ENCODE measurements at regions not wholly inside any gene's neighbourhood (a gene's known extent, or its start where the extent isn't known, plus 50 kb on each side); places are given as distances from the start of the nearest gene placed in this dataset.

DNA sequence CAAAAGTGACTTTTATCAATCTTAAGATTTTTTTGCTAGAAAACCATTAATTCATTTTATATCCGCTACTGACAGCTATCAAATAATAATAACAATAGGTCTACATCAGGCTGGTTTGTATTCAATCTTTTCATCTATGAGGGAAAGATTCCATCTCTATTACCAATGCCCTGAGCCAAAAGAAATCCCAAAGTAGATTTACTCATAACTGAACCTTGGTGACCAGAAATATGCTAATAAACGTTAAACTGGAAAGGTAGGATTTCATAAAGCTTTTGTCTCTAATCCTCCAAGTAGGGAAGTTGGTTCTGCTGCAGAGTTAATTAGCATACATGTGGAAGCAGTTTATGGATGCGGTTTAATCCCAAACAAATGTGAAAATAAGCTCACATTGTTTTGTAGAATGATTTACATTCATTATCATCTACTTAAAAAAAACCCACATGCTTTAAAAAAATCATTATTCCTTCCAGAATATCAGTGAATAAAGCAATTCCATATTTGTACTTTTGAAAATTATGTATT is 715.5 kb downstream of the CETN3 start:
- intact Hi-C loops (cut with DNase I): no loop called here
- WGBS, 2 donors: 69 to 76% methylated on average over 3 of the region's 3 CpGs
- ATAC-seq (no peak), DNase-seq (no peak)
- Histone ChIP-seq H3K9me3 (no peaks in the 10 kb centered on the region), H3K4me3 (no peak overlapping the region), H3K27me3 (no peaks in the 10 kb centered on the region), H3K27ac (no peak overlapping the region), H3K36me3 (replicated peaks in 1 of 2; ENCODE audit: insufficient read depth in 1 of 2, low read depth in 2 of 2) (no peaks in the 10 kb centered on the region), H3K4me1 (no peaks in the 10 kb centered on the region)
- TF ChIP-seq POLR2A (IDR thresholded peaks at IDR 0.05): no peak
- TF ChIP-seq, protein P1, sequence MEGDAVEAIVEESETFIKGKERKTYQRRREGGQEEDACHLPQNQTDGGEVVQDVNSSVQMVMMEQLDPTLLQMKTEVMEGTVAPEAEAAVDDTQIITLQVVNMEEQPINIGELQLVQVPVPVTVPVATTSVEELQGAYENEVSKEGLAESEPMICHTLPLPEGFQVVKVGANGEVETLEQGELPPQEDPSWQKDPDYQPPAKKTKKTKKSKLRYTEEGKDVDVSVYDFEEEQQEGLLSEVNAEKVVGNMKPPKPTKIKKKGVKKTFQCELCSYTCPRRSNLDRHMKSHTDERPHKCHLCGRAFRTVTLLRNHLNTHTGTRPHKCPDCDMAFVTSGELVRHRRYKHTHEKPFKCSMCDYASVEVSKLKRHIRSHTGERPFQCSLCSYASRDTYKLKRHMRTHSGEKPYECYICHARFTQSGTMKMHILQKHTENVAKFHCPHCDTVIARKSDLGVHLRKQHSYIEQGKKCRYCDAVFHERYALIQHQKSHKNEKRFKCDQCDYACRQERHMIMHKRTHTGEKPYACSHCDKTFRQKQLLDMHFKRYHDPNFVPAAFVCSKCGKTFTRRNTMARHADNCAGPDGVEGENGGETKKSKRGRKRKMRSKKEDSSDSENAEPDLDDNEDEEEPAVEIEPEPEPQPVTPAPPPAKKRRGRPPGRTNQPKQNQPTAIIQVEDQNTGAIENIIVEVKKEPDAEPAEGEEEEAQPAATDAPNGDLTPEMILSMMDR (IDR thresholded peaks at IDR 0.05): no peak

DNA sequence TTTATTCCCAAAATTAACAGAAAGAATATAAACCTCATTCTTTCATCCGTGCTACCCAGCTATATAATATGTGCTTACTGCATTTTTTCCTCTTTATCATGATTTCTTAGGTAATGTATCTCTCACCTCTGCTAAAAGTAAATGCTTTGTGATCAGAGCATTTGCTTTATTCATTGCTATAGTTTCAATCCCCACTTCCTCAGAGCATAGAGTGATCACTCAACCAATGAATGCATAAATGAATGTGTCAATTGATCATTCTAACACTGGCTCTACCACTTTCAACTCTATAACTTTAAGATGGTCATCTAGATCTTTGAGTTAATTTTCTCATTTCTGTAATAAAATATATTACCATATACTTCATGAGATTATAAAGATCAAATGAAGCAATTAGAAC is 719.2 kb downstream of the CETN3 start:
- Histone ChIP-seq H3K4me1 (no peaks in the 10 kb centered on the region), H3K36me3 (replicated peaks in 1 of 2; ENCODE audit: insufficient read depth in 1 of 2, low read depth in 2 of 2) (no peaks in the 10 kb centered on the region), H3K9me3 (no peaks in the 10 kb centered on the region), H3K4me3 (no peak overlapping the region), H3K27me3 (no peaks in the 10 kb centered on the region), H3K27ac (no peak overlapping the region)
- no peak for TF ChIP-seq POLR2A (IDR thresholded peaks at IDR 0.05)
- TF ChIP-seq, protein P1 (IDR thresholded peaks at IDR 0.05): no peak
- WGBS, 2 donors: 81 to 95% methylated on average over 1 of the region's 1 CpG
- ATAC-seq (no peak), DNase-seq (no peak)
- intact Hi-C loops (cut with DNase I): no loop called here

DNA sequence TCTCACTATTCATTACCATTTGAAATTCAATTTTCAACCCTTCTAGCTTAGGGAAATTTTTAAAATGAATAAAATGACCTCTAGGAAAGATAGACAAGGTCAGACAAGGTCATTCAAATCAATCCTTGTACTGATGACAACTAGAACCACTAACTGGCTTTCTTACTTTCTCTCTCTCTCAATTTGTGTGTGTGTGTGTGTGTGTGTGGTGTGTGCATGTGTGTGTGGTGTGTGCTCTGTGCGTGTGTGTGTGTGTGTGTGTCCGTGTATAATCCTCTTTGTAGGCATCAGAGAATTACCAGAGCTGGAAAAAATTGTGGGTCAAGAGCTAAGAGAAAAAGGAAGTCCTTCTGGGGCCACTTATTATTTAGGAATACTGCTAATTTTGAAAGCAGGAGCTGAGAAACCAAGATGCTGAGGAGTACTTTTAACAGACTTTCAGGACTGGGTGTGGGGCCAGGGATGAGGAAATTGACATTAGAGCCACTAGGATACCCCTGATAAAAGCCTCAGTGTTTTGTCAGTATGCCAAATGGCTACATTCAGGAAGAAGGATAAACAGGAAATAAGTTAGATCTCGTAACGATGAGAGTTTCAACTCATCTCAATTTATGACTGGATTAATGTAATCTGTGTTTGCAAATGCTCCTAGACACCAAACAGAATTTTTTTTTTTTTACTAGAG is 723.3 kb downstream of the CETN3 start:
- Histone ChIP-seq H3K27ac (no peak overlapping the region), H3K27me3 (no peaks in the 10 kb centered on the region), H3K9me3 (no peaks in the 10 kb centered on the region), H3K4me3 (no peak overlapping the region), H3K4me1 (no peaks in the 10 kb centered on the region), H3K36me3 (replicated peaks in 1 of 2; ENCODE audit: insufficient read depth in 1 of 2, low read depth in 2 of 2) (no peaks in the 10 kb centered on the region)
- ATAC-seq: no peak
- 39 to 42% methylated on average over 4 of the region's 4 CpGs for WGBS, 2 donors
- TF ChIP-seq POLR2A (IDR thresholded peaks at IDR 0.05): no peak
- TF ChIP-seq, protein P1 (IDR thresholded peaks at IDR 0.05): no peak
- no peak for DNase-seq
- intact Hi-C loops (cut with DNase I): no loop called here

DNA sequence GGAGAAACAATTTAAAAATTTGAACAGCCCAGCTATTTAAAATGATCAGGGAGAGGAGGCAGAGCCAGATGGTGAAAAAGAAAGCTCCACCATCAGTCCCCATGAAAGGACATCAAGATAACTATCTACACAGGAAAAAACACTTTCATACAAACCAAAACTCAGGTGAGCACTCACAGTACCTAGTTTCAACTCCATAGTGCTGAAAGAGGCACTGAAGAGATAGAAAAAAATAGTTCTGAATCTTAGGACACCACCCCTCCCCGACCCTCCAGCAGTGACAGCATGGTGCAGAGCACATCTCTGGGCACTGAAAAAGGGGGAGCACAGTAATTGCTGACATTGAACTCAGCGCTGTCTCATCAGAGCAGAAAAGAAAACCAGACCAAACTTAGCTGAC is 732.9 kb downstream of the CETN3 start:
- Histone ChIP-seq H3K36me3 (replicated peaks in 1 of 2; ENCODE audit: insufficient read depth in 1 of 2, low read depth in 2 of 2) (no peaks in the 10 kb centered on the region), H3K27ac (no peak overlapping the region), H3K27me3 (no peaks in the 10 kb centered on the region), H3K9me3 (no peaks in the 10 kb centered on the region), H3K4me3 (no peak overlapping the region), H3K4me1 (no peaks in the 10 kb centered on the region)
- DNase-seq: no peak
- intact Hi-C loops (cut with DNase I): no loop called here
- no peak for ATAC-seq
- no peak for TF ChIP-seq POLR2A (IDR thresholded peaks at IDR 0.05)
- TF ChIP-seq, protein P1 (IDR thresholded peaks at IDR 0.05): no peak
- WGBS, 2 donors: 95 to 96% methylated on average over 2 of the region's 2 CpGs

DNA sequence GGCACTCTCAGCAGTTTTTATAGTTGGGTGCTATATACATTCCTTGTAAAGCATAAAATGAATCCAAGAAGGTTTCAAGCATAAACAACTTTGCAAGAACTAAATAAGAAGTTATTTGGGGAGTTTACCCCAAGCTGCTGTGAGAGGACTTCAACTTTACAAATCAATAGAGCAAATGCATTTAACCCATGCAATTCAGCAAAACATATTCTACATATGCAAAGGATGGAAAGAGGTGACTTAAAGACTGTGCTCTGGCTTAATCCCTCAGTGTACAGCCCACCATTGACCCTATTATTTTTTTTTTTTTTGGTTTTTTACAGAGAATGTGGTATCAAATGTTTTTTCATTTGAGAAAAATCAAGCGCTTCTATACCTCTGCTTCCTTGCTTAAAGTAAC is 736.5 kb downstream of the CETN3 start:
- intact Hi-C loops (cut with DNase I): no loop called here
- 94 to 95% methylated on average over 1 of the region's 1 CpG for WGBS, 2 donors

More for the DNA sequence above, 736.5 kb downstream of the CETN3 start:
- Histone ChIP-seq H3K27ac (no peak overlapping the region), H3K4me3 (no peak overlapping the region), H3K9me3 (no peaks in the 10 kb centered on the region), H3K36me3 (replicated peaks in 1 of 2; ENCODE audit: insufficient read depth in 1 of 2, low read depth in 2 of 2) (no peaks in the 10 kb centered on the region), H3K27me3 (no peaks in the 10 kb centered on the region), H3K4me1 (no peaks in the 10 kb centered on the region)
- DNase-seq: no peak
- ATAC-seq: no peak
- TF ChIP-seq, protein P1 (IDR thresholded peaks at IDR 0.05): no peak
- TF ChIP-seq POLR2A (IDR thresholded peaks at IDR 0.05): no peak
